Mucosa of descending colon (tissue), 3 donors: ENCODE measurements at regions not wholly inside any gene's neighbourhood (a gene's known extent, or its start where the extent isn't known, plus 50 kb on each side); places are given as distances from the start of the nearest gene placed in this dataset.

Experiments used
- ATAC-seq: fragments of 200-7000 bp; cut with Tn5 transposase; one replicate; pipeline ENCODE4 v1.9.1; 2020; ENCODE audit warnings: mild to moderate bottlenecking, moderate library complexity
- DNase-seq, 3 donors: peaks; one replicate each; pipeline ENCODE4 v3.0.0-alpha.2; 2020
- H3K36me3 ChIP-seq: fragments of 200-600 bp; one replicate; pipeline ENCODE4 v1.8.0; 2021; ENCODE audit warnings: low read depth, mild to moderate bottlenecking
- H3K4me1 ChIP-seq: fragments of 200-600 bp; one replicate; pipeline ENCODE4 v1.8.0; 2021; ENCODE audit warnings: low read depth, mild to moderate bottlenecking
- H3K4me3 ChIP-seq: fragments of 200-600 bp; one replicate; pipeline ENCODE4 v1.8.0; 2021; ENCODE audit warnings: mild to moderate bottlenecking
- H3K9me3 ChIP-seq: fragments of 200-600 bp; one replicate; pipeline ENCODE4 v1.8.0; 2021; ENCODE audit warnings: mild to moderate bottlenecking
- CTCF ChIP-seq: fragments of 200-600 bp; IDR thresholded peaks from one replicate; pipeline ENCODE4 v1.8.0; 2022; ENCODE audit warnings: antibody characterized with exemption, mild to moderate bottlenecking
- intact Hi-C, 2 donors: fragments of 100-400 bp; cut with DNase I in 1 of 2; cut with micrococcal nuclease in 1 of 2; formaldehyde crosslinking; loops; one replicate each; pipeline versions ENCODE4 v1.11.0 to v1.11.1; 2022; cut with DNase I, micrococcal nuclease
- donor health status: DM: no; HTN: no; CAD: no; lungs with moderate emphysema.
- donor health status: DM: no; HTN: no; CAD: no.
- donor health status: DM: no; HTN: yes; CAD: no.

GRCh38 chr10:28807760-28808613, 130.7 kb downstream of the BAMBI start:
- H3K4me1 ChIP-seq, result no peaks in the 10 kb centered on the region
- no peak overlapping the region for H3K4me3 ChIP-seq
- H3K36me3 ChIP-seq, result no peaks in the 10 kb centered on the region
- no peaks in the 10 kb centered on the region for H3K9me3 ChIP-seq
- ATAC-seq, result no peak
- TF ChIP-seq CTCF, result no peak
- DNase-seq, result no peak
- intact Hi-C loops, result loop anchor here in 1 of 2 donors (2.0 kb wide), 1 partner anchor 31 kb away; no protein-coding TSS in a partner anchor

GRCh38 chr10:28808693-28809092, 131.4 kb downstream of the BAMBI start:
- no peaks in the 10 kb centered on the region for H3K36me3 ChIP-seq
- no peaks in the 10 kb centered on the region for H3K4me1 ChIP-seq
- H3K9me3 ChIP-seq, result no peaks in the 10 kb centered on the region
- intact Hi-C loops, result loop anchor here in 1 of 2 donors (2.0 kb wide), 1 partner anchor 30 kb away; no protein-coding TSS in a partner anchor
- ATAC-seq (no peak), DNase-seq (no peak)
- no peak for TF ChIP-seq CTCF
- no peak overlapping the region for H3K4me3 ChIP-seq

GRCh38 chr10:28810057-28810870, 132.9 kb downstream of the BAMBI start:
- no peak overlapping the region for H3K4me3 ChIP-seq
- DNase-seq (no peak), ATAC-seq (no peak)
- no peaks in the 10 kb centered on the region for H3K9me3 ChIP-seq
- TF ChIP-seq CTCF, result no peak
- no peaks in the 10 kb centered on the region for H3K4me1 ChIP-seq
- intact Hi-C loops, result no loop called here
- no peaks in the 10 kb centered on the region for H3K36me3 ChIP-seq

GRCh38 chr10:28811639-28812349, 134.5 kb downstream of the BAMBI start:
- H3K36me3 ChIP-seq, result no peaks in the 10 kb centered on the region
- no peak for TF ChIP-seq CTCF
- intact Hi-C loops, result no loop called here
- no peak overlapping the region for H3K4me3 ChIP-seq
- no peaks in the 10 kb centered on the region for H3K9me3 ChIP-seq
- DNase-seq (no peak), ATAC-seq (no peak)
- no peaks in the 10 kb centered on the region for H3K4me1 ChIP-seq
